ENCODE measurements at regions not wholly inside any gene's neighbourhood (a gene's known extent, or its start where the extent isn't known, plus 50 kb on each side); places are given as distances from the start of the nearest gene placed in this dataset.
A peak's percentile ranks its signal among the peaks of the same experiment; 100 is the strongest.

GRCh38 chr2:114079366-114080004, 189.6 kb downstream of the ACTR3 start (continued):
- 0 out of 4 replicates have a peak, but pooled peaks of 1 of the 2 experiments have one; percentile 8 for TF ChIP-seq EP300 (IDR thresholded peaks at IDR 0.05; ENCODE audit: low read depth in 2 of 2, low read length in 2 of 2)
- no peak for TF ChIP-seq EP300 (CRISPR knock-in tag; IDR thresholded peaks at IDR 0.05; ENCODE audit: borderline replicate concordance)
- peak; percentile 59; the same call in 1 of the 2 replicates for TF ChIP-seq SOX5 (CRISPR knock-in tag; IDR thresholded peaks at IDR 0.05; ENCODE audit: borderline replicate concordance)
- TF ChIP-seq MAFK (conservative IDR thresholded peaks at IDR 0.05 in 1 of 2, IDR thresholded peaks at IDR 0.05 in 1 of 2; ENCODE audit: low read length in 2 of 2), result 0 out of 4 replicates have a peak, but pooled peaks of 1 of the 2 experiments have one; percentile 12
- no peak for TF ChIP-seq CSRNP2 (CRISPR knock-in tag; conservative IDR thresholded peaks at IDR 0.05; ENCODE audit: low read depth)
- TF ChIP-seq, protein P1, sequence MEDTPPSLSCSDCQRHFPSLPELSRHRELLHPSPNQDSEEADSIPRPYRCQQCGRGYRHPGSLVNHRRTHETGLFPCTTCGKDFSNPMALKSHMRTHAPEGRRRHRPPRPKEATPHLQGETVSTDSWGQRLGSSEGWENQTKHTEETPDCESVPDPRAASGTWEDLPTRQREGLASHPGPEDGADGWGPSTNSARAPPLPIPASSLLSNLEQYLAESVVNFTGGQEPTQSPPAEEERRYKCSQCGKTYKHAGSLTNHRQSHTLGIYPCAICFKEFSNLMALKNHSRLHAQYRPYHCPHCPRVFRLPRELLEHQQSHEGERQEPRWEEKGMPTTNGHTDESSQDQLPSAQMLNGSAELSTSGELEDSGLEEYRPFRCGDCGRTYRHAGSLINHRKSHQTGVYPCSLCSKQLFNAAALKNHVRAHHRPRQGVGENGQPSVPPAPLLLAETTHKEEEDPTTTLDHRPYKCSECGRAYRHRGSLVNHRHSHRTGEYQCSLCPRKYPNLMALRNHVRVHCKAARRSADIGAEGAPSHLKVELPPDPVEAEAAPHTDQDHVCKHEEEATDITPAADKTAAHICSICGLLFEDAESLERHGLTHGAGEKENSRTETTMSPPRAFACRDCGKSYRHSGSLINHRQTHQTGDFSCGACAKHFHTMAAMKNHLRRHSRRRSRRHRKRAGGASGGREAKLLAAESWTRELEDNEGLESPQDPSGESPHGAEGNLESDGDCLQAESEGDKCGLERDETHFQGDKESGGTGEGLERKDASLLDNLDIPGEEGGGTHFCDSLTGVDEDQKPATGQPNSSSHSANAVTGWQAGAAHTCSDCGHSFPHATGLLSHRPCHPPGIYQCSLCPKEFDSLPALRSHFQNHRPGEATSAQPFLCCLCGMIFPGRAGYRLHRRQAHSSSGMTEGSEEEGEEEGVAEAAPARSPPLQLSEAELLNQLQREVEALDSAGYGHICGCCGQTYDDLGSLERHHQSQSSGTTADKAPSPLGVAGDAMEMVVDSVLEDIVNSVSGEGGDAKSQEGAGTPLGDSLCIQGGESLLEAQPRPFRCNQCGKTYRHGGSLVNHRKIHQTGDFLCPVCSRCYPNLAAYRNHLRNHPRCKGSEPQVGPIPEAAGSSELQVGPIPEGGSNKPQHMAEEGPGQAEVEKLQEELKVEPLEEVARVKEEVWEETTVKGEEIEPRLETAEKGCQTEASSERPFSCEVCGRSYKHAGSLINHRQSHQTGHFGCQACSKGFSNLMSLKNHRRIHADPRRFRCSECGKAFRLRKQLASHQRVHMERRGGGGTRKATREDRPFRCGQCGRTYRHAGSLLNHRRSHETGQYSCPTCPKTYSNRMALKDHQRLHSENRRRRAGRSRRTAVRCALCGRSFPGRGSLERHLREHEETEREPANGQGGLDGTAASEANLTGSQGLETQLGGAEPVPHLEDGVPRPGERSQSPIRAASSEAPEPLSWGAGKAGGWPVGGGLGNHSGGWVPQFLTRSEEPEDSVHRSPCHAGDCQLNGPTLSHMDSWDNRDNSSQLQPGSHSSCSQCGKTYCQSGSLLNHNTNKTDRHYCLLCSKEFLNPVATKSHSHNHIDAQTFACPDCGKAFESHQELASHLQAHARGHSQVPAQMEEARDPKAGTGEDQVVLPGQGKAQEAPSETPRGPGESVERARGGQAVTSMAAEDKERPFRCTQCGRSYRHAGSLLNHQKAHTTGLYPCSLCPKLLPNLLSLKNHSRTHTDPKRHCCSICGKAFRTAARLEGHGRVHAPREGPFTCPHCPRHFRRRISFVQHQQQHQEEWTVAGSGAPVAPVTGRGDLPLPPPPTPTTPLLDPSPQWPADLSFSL (CRISPR knock-in tag; IDR thresholded peaks at IDR 0.05), result 0 out of 2 replicates have a peak, but pooled peaks have one; percentile 38
- 0 out of 2 replicates have a peak, but pooled peaks have one; percentile 29 for TF ChIP-seq SOX13 (IDR thresholded peaks at IDR 0.05)
- TF ChIP-seq SOX13 (CRISPR knock-in tag; conservative IDR thresholded peaks at IDR 0.05 in 1 of 2, IDR thresholded peaks at IDR 0.05 in 1 of 2), result peak in 1 of 2 experiments; percentile 65; a peak in 1 of 4 replicates
- TF ChIP-seq FOXA3 (CRISPR knock-in tag; IDR thresholded peaks at IDR 0.05), result peak; percentile 27
- TF ChIP-seq ZNF710 (CRISPR knock-in tag; IDR thresholded peaks at IDR 0.05; ENCODE audit: borderline replicate concordance), result peak; percentile 64; the same call in 1 of the 2 replicates
- TF ChIP-seq BCL6 (CRISPR knock-in tag; IDR thresholded peaks at IDR 0.05), result peak; percentile 30; the same call in 1 of the 2 replicates
- no peak for TF ChIP-seq SOX6 (IDR thresholded peaks at IDR 0.05)
- TF ChIP-seq SOX6 (CRISPR knock-in tag; IDR thresholded peaks at IDR 0.05), result peak; percentile 79
- TF ChIP-seq, protein P2, sequence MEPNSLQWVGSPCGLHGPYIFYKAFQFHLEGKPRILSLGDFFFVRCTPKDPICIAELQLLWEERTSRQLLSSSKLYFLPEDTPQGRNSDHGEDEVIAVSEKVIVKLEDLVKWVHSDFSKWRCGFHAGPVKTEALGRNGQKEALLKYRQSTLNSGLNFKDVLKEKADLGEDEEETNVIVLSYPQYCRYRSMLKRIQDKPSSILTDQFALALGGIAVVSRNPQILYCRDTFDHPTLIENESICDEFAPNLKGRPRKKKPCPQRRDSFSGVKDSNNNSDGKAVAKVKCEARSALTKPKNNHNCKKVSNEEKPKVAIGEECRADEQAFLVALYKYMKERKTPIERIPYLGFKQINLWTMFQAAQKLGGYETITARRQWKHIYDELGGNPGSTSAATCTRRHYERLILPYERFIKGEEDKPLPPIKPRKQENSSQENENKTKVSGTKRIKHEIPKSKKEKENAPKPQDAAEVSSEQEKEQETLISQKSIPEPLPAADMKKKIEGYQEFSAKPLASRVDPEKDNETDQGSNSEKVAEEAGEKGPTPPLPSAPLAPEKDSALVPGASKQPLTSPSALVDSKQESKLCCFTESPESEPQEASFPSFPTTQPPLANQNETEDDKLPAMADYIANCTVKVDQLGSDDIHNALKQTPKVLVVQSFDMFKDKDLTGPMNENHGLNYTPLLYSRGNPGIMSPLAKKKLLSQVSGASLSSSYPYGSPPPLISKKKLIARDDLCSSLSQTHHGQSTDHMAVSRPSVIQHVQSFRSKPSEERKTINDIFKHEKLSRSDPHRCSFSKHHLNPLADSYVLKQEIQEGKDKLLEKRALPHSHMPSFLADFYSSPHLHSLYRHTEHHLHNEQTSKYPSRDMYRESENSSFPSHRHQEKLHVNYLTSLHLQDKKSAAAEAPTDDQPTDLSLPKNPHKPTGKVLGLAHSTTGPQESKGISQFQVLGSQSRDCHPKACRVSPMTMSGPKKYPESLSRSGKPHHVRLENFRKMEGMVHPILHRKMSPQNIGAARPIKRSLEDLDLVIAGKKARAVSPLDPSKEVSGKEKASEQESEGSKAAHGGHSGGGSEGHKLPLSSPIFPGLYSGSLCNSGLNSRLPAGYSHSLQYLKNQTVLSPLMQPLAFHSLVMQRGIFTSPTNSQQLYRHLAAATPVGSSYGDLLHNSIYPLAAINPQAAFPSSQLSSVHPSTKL (CRISPR knock-in tag; IDR thresholded peaks at IDR 0.05), result peak; percentile 48; the same call in 1 of the 2 replicates
- no peak for TF ChIP-seq KLF11 (CRISPR knock-in tag; IDR thresholded peaks at IDR 0.05)
